Neutrophil (primary cell): ENCODE measurements at regions not wholly inside any gene's neighbourhood (a gene's known extent, or its start where the extent isn't known, plus 50 kb on each side); places are given as distances from the start of the nearest gene placed in this dataset.

ENCODE experiments used
- H3K27ac ChIP-seq: fragments of 200-600 bp; sonication (generic); 2 replicates; pipeline ENCODE4 v1.5.1; 2016; ENCODE audit warnings: mild to moderate bottlenecking, moderate library complexity
- H3K27me3 ChIP-seq: fragments of 200-600 bp; sonication (generic); 2 replicates; pipeline ENCODE4 v1.6.0; 2016; ENCODE audit warnings: mild to moderate bottlenecking
- H3K36me3 ChIP-seq: fragments of 200-600 bp; sonication (generic); 2 replicates; pipeline ENCODE4 v1.5.1; 2017
- H3K4me1 ChIP-seq, 2 experiments: fragments of 200-600 bp in 1 of 2; sonication (generic) in 1 of 2; 1 replicate in 1 of 2; 2 replicates in 1 of 2; pipeline versions ENCODE4 v1.5.1 to v1.6.1; 2013 to 2016; ENCODE audit warnings: low read depth in 1 of 2, low read length in 1 of 2, mild to moderate bottlenecking in 1 of 2, moderate library complexity in 1 of 2; ENCODE audit not compliant: control insufficient read depth in 1 of 2, insufficient read depth in 1 of 2
- H3K4me3 ChIP-seq, 2 experiments: fragments of 200-600 bp in 1 of 2; sonication (generic) in 1 of 2; 1 replicate in 1 of 2; 2 replicates in 1 of 2; pipeline ENCODE4 v1.5.1; 2013 to 2016; ENCODE audit warnings: low read depth in 1 of 2, low read length in 1 of 2, mild to moderate bottlenecking in 1 of 2, moderate library complexity in 1 of 2
- H3K9me3 ChIP-seq: fragments of 200-600 bp; sonication (generic); 2 replicates; pipeline ENCODE4 v1.5.1; 2016
- TF ChIP-seq, protein P1 (sequence below): fragments of 200-600 bp; sonication (generic); IDR thresholded peaks from 2 replicates; pipeline ENCODE4 v1.5.1; 2016; ENCODE audit warnings: antibody characterized with exemption

DNA sequence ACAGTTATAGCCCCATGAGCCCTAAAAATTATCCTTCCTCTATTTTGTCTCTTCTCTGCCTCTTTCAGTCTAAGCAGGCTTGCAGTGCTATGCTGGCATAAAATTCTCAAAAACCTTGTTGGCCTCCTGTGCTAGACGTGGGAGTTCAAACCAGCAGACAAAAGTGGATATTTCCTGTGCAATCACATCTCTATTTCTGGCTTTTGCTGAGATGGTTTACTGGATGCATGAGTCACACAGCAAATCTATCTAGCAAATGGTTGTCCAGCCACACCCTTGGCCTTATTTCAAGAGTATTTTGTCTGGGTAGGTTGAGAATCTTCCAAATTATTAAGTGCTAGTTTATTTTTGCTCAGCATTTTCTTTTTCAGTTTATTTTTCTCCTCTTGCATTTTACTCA lies 370.8 kb downstream of the CDC14C start:
- H3K4me3 ChIP-seq: no peak overlapping the region
- no peaks in the 10 kb centered on the region for H3K9me3 ChIP-seq
- no peak overlapping the region for H3K27ac ChIP-seq

DNA sequence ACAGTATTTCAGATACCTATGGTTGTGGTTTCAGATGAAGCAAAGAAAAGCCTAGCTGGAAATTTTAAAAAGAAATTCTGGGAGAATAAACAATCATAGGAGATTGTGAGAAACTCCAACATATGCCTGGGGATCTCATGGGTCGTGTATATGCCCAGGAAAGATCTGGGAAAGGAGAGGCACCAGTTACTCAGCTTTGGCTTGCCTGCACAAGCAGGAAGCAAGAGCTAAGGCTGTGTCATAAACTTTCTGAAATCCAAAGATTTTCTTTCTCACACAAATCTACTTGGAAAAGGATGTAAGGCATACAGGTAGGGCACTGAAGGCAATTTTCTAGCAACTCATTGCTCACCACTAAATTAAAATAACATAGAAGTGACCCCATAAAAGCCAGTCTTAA lies 373.6 kb downstream of the CDC14C start:
- no peak overlapping the region for H3K4me3 ChIP-seq
- no peak overlapping the region for H3K27ac ChIP-seq
- no peaks in the 10 kb centered on the region for H3K36me3 ChIP-seq
- H3K9me3 ChIP-seq: no peaks in the 10 kb centered on the region
- H3K27me3 ChIP-seq: no peaks in the 10 kb centered on the region
- no peaks in the 10 kb centered on the region for H3K4me1 ChIP-seq
- TF ChIP-seq, protein P1, sequence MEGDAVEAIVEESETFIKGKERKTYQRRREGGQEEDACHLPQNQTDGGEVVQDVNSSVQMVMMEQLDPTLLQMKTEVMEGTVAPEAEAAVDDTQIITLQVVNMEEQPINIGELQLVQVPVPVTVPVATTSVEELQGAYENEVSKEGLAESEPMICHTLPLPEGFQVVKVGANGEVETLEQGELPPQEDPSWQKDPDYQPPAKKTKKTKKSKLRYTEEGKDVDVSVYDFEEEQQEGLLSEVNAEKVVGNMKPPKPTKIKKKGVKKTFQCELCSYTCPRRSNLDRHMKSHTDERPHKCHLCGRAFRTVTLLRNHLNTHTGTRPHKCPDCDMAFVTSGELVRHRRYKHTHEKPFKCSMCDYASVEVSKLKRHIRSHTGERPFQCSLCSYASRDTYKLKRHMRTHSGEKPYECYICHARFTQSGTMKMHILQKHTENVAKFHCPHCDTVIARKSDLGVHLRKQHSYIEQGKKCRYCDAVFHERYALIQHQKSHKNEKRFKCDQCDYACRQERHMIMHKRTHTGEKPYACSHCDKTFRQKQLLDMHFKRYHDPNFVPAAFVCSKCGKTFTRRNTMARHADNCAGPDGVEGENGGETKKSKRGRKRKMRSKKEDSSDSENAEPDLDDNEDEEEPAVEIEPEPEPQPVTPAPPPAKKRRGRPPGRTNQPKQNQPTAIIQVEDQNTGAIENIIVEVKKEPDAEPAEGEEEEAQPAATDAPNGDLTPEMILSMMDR: no peak

More for the DNA sequence above, 370.8 kb downstream of the CDC14C start:
- TF ChIP-seq, protein P1: no peak
- Histone ChIP-seq H3K36me3 (no peaks in the 10 kb centered on the region), H3K4me1 (no peaks in the 10 kb centered on the region), H3K27me3 (no peaks in the 10 kb centered on the region)

DNA sequence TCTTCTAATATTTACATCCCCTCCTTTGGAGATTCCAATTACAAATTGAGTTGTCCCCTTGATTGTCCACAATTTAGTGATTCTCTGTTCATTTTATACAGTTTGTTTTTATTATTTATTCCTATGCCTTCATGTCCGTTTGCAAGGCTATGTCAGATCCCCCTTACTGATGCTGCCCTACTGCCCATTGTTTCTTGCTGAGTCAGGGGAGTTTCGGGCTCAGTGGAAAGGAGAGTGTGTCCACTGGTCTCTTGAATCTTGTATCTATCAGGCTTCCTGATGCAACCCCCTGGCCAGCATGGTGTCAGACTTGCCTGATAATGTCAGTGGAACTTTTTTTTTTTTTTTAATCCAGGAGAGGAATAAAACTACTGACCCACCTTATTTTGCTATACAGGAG lies 384.4 kb downstream of the CDC14C start:
- Histone ChIP-seq H3K27me3 (no peaks in the 10 kb centered on the region), H3K27ac (no peak overlapping the region), H3K9me3 (no peaks in the 10 kb centered on the region), H3K36me3 (no peaks in the 10 kb centered on the region), H3K4me1 (no peaks in the 10 kb centered on the region), H3K4me3 (no peak overlapping the region)
- TF ChIP-seq, protein P1: no peak

DNA sequence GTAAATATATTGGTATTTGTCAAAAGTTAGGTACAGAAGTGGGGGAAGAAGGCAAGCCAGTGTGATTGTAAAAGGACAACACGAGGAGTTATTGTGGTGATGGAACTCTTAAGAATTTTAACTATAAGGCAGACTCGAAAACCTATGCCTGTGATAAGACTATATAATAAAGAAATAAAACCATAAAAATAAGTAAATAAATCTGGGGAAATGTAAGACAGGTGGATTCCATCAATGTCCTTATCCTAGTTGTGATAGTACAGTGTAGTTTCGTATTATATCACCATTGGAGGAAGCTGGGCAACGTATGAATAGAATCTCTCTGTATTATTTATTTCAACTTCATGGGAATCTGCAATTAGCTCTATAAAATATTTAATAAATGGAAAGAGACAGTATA lies 395.7 kb downstream of the CDC14C start:
- no peak overlapping the region for H3K27ac ChIP-seq
- no peak overlapping the region for H3K4me3 ChIP-seq
- no peaks in the 10 kb centered on the region for H3K9me3 ChIP-seq
- TF ChIP-seq, protein P1: no peak
- H3K27me3 ChIP-seq: no peaks in the 10 kb centered on the region
- H3K36me3 ChIP-seq: no peaks in the 10 kb centered on the region
- H3K4me1 ChIP-seq: no peaks in the 10 kb centered on the region

DNA sequence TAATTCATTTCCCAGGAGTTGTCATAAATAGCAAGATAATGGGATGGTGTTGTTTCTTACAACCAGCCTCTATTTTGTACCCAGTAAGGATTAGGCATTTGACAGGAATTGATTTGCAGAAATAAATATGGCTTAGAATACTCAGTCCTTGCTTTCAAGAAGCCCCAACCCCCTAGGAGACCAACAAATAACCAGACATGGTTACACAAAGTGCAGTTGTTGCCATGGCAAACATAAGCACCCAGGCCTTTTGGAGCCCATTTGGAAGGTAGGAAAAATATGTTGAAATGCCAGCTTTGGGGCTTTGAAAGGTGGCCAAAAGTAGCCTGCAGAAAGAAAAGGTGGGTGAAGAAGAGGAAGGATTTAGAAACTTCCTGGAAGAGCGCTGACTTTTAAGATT lies 397.5 kb downstream of the CDC14C start:
- H3K9me3 ChIP-seq: no peaks in the 10 kb centered on the region
- H3K4me1 ChIP-seq: no peaks in the 10 kb centered on the region
- H3K27me3 ChIP-seq: no peaks in the 10 kb centered on the region
- TF ChIP-seq, protein P1: no peak
- H3K4me3 ChIP-seq: no peak overlapping the region
- H3K27ac ChIP-seq: no peak overlapping the region
- no peaks in the 10 kb centered on the region for H3K36me3 ChIP-seq

DNA sequence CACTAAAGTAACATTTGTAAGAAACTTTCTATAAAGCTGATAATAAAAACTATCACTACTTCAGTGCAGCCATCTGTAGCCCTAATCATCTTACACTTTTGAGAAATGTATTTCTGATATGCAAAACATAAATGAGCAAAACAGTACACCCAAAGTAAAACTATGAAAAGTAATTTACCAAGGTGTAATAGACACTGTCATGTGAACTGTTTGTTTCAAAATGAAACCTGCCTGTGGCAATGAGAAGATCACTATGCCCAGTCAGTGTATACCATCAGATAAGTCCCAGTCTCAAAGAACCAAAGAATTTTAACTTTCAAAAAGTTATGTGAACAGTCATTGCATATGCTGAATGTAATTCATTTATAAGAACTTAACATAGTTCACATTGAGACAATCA lies 398.1 kb downstream of the CDC14C start:
- no peak overlapping the region for H3K4me3 ChIP-seq
- no peaks in the 10 kb centered on the region for H3K9me3 ChIP-seq
- H3K4me1 ChIP-seq: no peaks in the 10 kb centered on the region
- no peaks in the 10 kb centered on the region for H3K27me3 ChIP-seq
- no peaks in the 10 kb centered on the region for H3K36me3 ChIP-seq
- no peak overlapping the region for H3K27ac ChIP-seq
- TF ChIP-seq, protein P1: no peak
